A549 (cell line): ENCODE measurements at regions not wholly inside any gene's neighbourhood (a gene's known extent, or its start where the extent isn't known, plus 50 kb on each side); places are given as distances from the start of the nearest gene placed in this dataset.

Source experiments
- ATAC-seq, 2 experiments: fragments of 200-7000 bp in 1 of 2; fragments of >200 bp in 1 of 2; cut with Nextera tagmentation in 1 of 2; cut with Tn5 transposase in 1 of 2; 3 replicates each; pipeline versions ENCODE4 v1.8.0 to v1.9.1; 2018 to 2020; ENCODE audit warnings: mild to moderate bottlenecking in 1 of 2, moderate library complexity in 1 of 2
- CTCF ChIA-PET: fragments of 300-600 bp; sonication (Branson Sonifier 250); formaldehyde crosslinking; extraction: SDS; loops from one replicate; lab custom pipeline; 2021; ENCODE audit warnings: antibody characterized with exemption, inconsistent platforms; lab: Yijun Ruan, JAX
- POLR2A ChIA-PET: fragments of 350-600 bp; formaldehyde crosslinking; extraction: SDS; loops from one replicate; lab custom pipeline; 2021; ENCODE audit warnings: antibody characterized with exemption, inconsistent platforms; lab: Yijun Ruan, JAX
- DNase-seq, 2 experiments: peaks; one replicate each; pipeline versions ENCODE4 v3.0.0 to v3.0.0-alpha.2; 2011 to 2016; ENCODE audit warnings: low read depth in 1 of 2, low spot score in 1 of 2
- FAIRE-seq: peaks from 2 replicates; lab custom pipeline; 2011; peaks lifted over from hg19 to GRCh38; lab: Jason Lieb, UNC
- H3K27ac ChIP-seq, 2 experiments: fragments of >200 bp; sonication (Bioruptor Twin); formaldehyde crosslinking; 3 replicates each; pipeline ENCODE4 v1.5.1; 2016 to 2017
- H3K4me1 ChIP-seq: fragments of >200 bp; sonication (Bioruptor Twin); formaldehyde crosslinking; 3 replicates; pipeline ENCODE4 v1.6.1; 2016
- H3K4me2 ChIP-seq: fragments of >200 bp; sonication (Bioruptor Twin); formaldehyde crosslinking; 3 replicates; pipeline ENCODE4 v1.6.1; 2016
- H3K4me3 ChIP-seq: fragments of >200 bp; sonication (Bioruptor Twin); formaldehyde crosslinking; 3 replicates; pipeline ENCODE4 v1.5.1; 2016
- H3K9me3 ChIP-seq: fragments of >200 bp; sonication (Bioruptor Twin); formaldehyde crosslinking; 3 replicates; pipeline ENCODE4 v1.6.1; 2016
- BCL3 ChIP-seq: fragments of >200 bp; sonication (Bioruptor Twin); formaldehyde crosslinking; IDR thresholded peaks from 3 replicates; pipeline ENCODE4 v1.6.1; 2016
- BHLHE40 ChIP-seq: IDR thresholded peaks from 2 replicates; pipeline ENCODE4 v1.6.1; 2012; ENCODE audit warnings: low read depth, low read length, inconsistent platforms
- CBX8 ChIP-seq: fragments of 200-600 bp; sonication (generic); IDR thresholded peaks from 2 replicates; pipeline ENCODE4 v1.6.1; 2016
- CHD4 ChIP-seq: fragments of 200-600 bp; sonication (generic); IDR thresholded peaks from 2 replicates; pipeline ENCODE4 v1.6.1; 2016; ENCODE audit warnings: antibody characterized with exemption, mild to moderate bottlenecking, borderline replicate concordance
- EP300 ChIP-seq, 2 experiments: fragments of >200 bp; sonication (Bioruptor Twin); formaldehyde crosslinking; IDR thresholded peaks; 2 replicates in 1 of 2; 3 replicates in 1 of 2; pipeline ENCODE4 v1.6.1; 2016 to 2017
- FOSB ChIP-seq: fragments of 250-450 bp; sonication (Bioruptor Pico); IDR thresholded peaks from 2 replicates; pipeline ENCODE4 v1.5.0; 2020; ENCODE audit warnings: mild to moderate bottlenecking, moderate library complexity
- FOSL2 ChIP-seq, 2 experiments: fragments of 450-650 bp in 1 of 2; fragments of >200 bp in 1 of 2; sonication (Bioruptor Twin) in 1 of 2; formaldehyde crosslinking; IDR thresholded peaks; 2 replicates each; pipeline versions ENCODE4 v1.5.0 to v1.6.1; 2016 to 2020; ENCODE audit warnings: mild to moderate bottlenecking in 1 of 2, moderate library complexity in 1 of 2
- GATA3 ChIP-seq: IDR thresholded peaks from 2 replicates; pipeline ENCODE4 v1.6.1; 2012; ENCODE audit warnings: borderline replicate concordance
- HDAC2 ChIP-seq: fragments of 200-600 bp; sonication (generic); IDR thresholded peaks from 2 replicates; pipeline ENCODE4 v1.6.1; 2016
- KDM1A ChIP-seq: fragments of 200-600 bp; sonication (generic); IDR thresholded peaks from 2 replicates; pipeline ENCODE4 v1.6.1; 2016; ENCODE audit warnings: low read depth, mild to moderate bottlenecking
- KDM5A ChIP-seq: fragments of 200-600 bp; sonication (generic); IDR thresholded peaks from 2 replicates; pipeline ENCODE4 v1.6.1; 2016; ENCODE audit warnings: antibody characterized with exemption, mild to moderate bottlenecking
- MAX ChIP-seq: IDR thresholded peaks from 2 replicates; pipeline ENCODE4 v1.6.1; 2012
- NFE2L2 ChIP-seq: fragments of 150-350 bp; conservative IDR thresholded peaks from 2 replicates; pipeline ENCODE4 v1.6.1; 2014; ENCODE audit warnings: low read length
- POLR2A ChIP-seq: IDR thresholded peaks from 2 replicates; pipeline ENCODE4 v1.6.1; 2012; ENCODE audit warnings: mild to moderate bottlenecking, low read length
- POLR2AphosphoS2 ChIP-seq: conservative IDR thresholded peaks from 2 replicates; pipeline ENCODE4 v1.6.1; 2012; ENCODE audit warnings: low read length, improper control_type of control experiment, inconsistent platforms
- RCOR1 ChIP-seq: fragments of 150-350 bp; IDR thresholded peaks from 2 replicates; pipeline ENCODE4 v1.6.1; 2014; ENCODE audit warnings: antibody characterized with exemption, low read length, low read depth
- REST ChIP-seq: fragments of 200-600 bp; sonication (generic); IDR thresholded peaks from 2 replicates; pipeline ENCODE4 v1.6.1; 2016; ENCODE audit warnings: antibody characterized with exemption, mild to moderate bottlenecking, moderate library complexity
- RFX5 ChIP-seq: fragments of 450-650 bp; IDR thresholded peaks from 2 replicates; pipeline ENCODE4 v1.7.1; 2014; ENCODE audit warnings: antibody characterized with exemption, mild to moderate bottlenecking, moderate library complexity
- SREBF2 ChIP-seq: fragments of 450-650 bp; IDR thresholded peaks from 2 replicates; pipeline ENCODE4 v1.6.1; 2014; ENCODE audit warnings: mild to moderate bottlenecking, moderate library complexity
- TFCP2L1 ChIP-seq: fragments of 250-450 bp; sonication (Bioruptor Pico); IDR thresholded peaks from 2 replicates; pipeline ENCODE4 v1.5.0; 2021; ENCODE audit warnings: mild to moderate bottlenecking
- TP53 ChIP-seq: fragments of 250-450 bp; sonication (Bioruptor Pico); IDR thresholded peaks from 2 replicates; pipeline ENCODE4 v1.5.0; 2021; ENCODE audit warnings: mild to moderate bottlenecking, moderate library complexity
- ZNF302 ChIP-seq: fragments of 250-450 bp; sonication (Bioruptor Pico); IDR thresholded peaks from 2 replicates; pipeline ENCODE4 v1.9.0; 2021; ENCODE audit warnings: inconsistent platforms, mild to moderate bottlenecking, moderate library complexity
- WGBS: methylation state at CpG from one replicate; pipeline ENCODE4 v1.1.6; 2017; ENCODE audit errors: missing lambda C conversion rate; 5-methylcytosine and 5-hydroxymethylcytosine counted together
- TF ChIP-seq, protein P1 (sequence below): IDR thresholded peaks from 2 replicates; pipeline ENCODE4 v1.6.1; 2012
- TF ChIP-seq, protein P2 (sequence below): fragments of >200 bp; sonication (Bioruptor Twin); formaldehyde crosslinking; IDR thresholded peaks from 2 replicates; pipeline ENCODE4 v1.6.1; 2016

GRCh38 chr2:105645938-105646773 lies 98.6 kb upstream of the NCK2 start:
- ATAC-seq = no peak
- Histone ChIP-seq H3K27ac (no peak overlapping the region), H3K9me3 (no peaks in the 10 kb centered on the region), H3K4me1 (peaks cover 41% of the 10 kb centered on the region), H3K4me3 (no peak overlapping the region), H3K4me2 (no peak overlapping the region)
- ChIA-PET CTCF (no interaction called here), POLR2A (no interaction called here)
- FAIRE-seq = no peak
- DNase-seq = no peak
- 49% methylated on average over 8 of the region's 8 CpGs for WGBS
- TF ChIP-seq CBX8 (no peak), BHLHE40 (no peak), REST (no peak), POLR2A (no peak), FOSL2 (IDR thresholded peaks at IDR 0.05) (no peak), FOSL2 (CRISPR knock-in tag; IDR thresholded peaks at IDR 0.05) (no peak), TP53 (CRISPR knock-in tag) (no peak), SREBF2 (no peak), GATA3 (no peak)
- TF ChIP-seq, protein P1, sequence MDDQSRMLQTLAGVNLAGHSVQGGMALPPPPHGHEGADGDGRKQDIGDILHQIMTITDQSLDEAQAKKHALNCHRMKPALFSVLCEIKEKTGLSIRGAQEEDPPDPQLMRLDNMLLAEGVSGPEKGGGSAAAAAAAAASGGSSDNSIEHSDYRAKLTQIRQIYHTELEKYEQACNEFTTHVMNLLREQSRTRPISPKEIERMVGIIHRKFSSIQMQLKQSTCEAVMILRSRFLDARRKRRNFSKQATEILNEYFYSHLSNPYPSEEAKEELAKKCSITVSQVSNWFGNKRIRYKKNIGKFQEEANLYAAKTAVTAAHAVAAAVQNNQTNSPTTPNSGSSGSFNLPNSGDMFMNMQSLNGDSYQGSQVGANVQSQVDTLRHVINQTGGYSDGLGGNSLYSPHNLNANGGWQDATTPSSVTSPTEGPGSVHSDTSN = no peak

DNA sequence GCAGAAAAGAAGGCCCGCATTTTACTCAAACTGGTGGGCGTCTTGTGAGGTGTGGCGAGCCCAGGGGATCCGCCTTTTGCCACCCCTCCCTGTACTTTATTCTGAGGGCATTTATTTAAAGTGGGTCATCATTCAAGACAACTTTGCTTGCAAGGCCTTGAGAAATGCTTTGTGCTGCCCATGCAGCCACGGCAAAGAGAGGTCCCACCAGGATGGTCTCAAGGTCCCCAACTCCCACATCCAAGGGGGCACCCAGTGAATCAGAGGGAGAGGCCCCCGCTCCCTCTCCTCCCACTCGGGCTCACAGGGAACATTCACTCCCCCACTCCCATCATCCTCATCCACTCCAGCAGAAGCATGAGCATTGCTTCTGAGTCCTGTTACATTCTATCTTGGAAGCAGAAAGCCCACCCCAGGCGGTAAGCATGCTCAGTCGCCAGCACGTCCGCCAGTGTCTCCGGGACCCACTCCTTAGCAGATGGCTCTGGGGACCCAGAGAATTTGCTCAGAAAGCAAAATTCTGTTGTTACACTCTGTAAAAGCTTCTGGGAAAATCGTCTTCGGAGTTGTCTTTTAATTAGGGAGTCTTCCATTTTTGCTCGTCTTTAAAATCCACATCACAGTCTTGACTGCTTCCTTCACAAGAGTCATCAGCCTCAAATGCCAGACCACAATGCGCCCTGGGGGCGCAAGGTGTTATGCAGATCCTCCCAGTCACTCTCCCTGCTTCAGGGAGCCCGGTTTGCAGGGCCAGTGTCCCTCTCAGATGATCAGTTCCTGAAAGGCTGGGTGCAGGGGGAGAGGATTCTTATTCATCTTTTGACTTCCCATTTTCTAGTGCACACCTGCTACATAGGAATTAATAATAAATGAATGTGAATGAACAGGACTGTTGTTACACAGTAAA lies 99.4 kb upstream of the NCK2 start:
- no peak for FAIRE-seq
- Histone ChIP-seq H3K4me2 (peak overlapping the region; percentile 89), H3K27ac (no peak overlapping the region; a peak in 2 of 6 replicates), H3K4me1 (peaks cover 37% of the 10 kb centered on the region)
- DNase-seq = no peak
- POLR2A ChIA-PET = no interaction called here
- TF ChIP-seq, protein P1 = no peak
- no peak for TF ChIP-seq HDAC2
- TF ChIP-seq POLR2A = no peak
- TF ChIP-seq NFE2L2 = no peak
- no peak for TF ChIP-seq CBX8
- no peak for TF ChIP-seq ZNF302 (CRISPR knock-in tag)
- TF ChIP-seq TP53 (CRISPR knock-in tag) = no peak
- no peak for TF ChIP-seq KDM1A
- no peak for TF ChIP-seq RCOR1
- TF ChIP-seq BCL3 = no peak
- no peak for TF ChIP-seq EP300 (IDR thresholded peaks at IDR 0.05)
- TF ChIP-seq, protein P2, sequence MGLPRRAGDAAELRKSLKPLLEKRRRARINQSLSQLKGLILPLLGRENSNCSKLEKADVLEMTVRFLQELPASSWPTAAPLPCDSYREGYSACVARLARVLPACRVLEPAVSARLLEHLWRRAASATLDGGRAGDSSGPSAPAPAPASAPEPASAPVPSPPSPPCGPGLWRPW = no peak
- no peak for TF ChIP-seq KDM5A
- no peak for TF ChIP-seq POLR2AphosphoS2
- TF ChIP-seq TFCP2L1 = no peak
- no peak for TF ChIP-seq RFX5
- no peak for TF ChIP-seq MAX
- TF ChIP-seq CHD4 = no peak
- no peak for TF ChIP-seq FOSB (CRISPR knock-in tag)
- TF ChIP-seq, all 56 proteins: peak for 0
- no peak; a peak in 1 of 6 replicates for ATAC-seq
- WGBS = 84% methylated on average over 18 of the region's 18 CpGs
- CTCF ChIA-PET = no interaction called here
- Histone ChIP-seq H3K9me3 (no peaks in the 10 kb centered on the region), H3K4me3 (no peak overlapping the region)
